ENCODE measurements at regions not wholly inside any gene's neighbourhood (a gene's known extent, or its start where the extent isn't known, plus 50 kb on each side); places are given as distances from the start of the nearest gene placed in this dataset.
"Not testable (repeated sequence)": the region's sequence is repeated elsewhere in the genome, so short reads cannot be mapped to it uniquely, and the experiment has no call there.

GRCh38 chr11:34783816-34784317 is 132.3 kb downstream of the APIP start:
- Histone ChIP-seq H3K14ac (ENCODE audit: low read length) (no peak overlapping the region), H2BK5ac (ENCODE audit: low read length) (no peak overlapping the region), H3K4me2 (ENCODE audit: insufficient read depth, low read length, poor library complexity, severe bottlenecking) (no peak overlapping the region), H2AFZ (ENCODE audit: low read length) (no peak overlapping the region), H4K91ac (ENCODE audit: low read depth, low read length, poor library complexity) (no peak overlapping the region), H3K27me3 (ENCODE audit: control insufficient read depth in 3 of 3, insufficient read depth in 3 of 3, low read depth in 1 of 3, low read length in 3 of 3) (no peaks in the 10 kb centered on the region), H2BK120ac (ENCODE audit: low read depth, low read length) (no peak overlapping the region), H3K4ac (ENCODE audit: low read length) (no peak overlapping the region), H3K9me3 (replicated peaks in 1 of 2; ENCODE audit: control insufficient read depth in 2 of 2, insufficient read depth in 1 of 2, low read depth in 1 of 2, low read length in 2 of 2) (no peaks in the 10 kb centered on the region), H3K4me3 (ENCODE audit: low read length in 2 of 2) (no peak overlapping the region), H2BK15ac (ENCODE audit: low read length) (no peak overlapping the region), H3K23ac (ENCODE audit: low read depth, low read length, poor library complexity) (no peak overlapping the region), H3K79me1 (ENCODE audit: low read depth, low read length) (no peaks in the 10 kb centered on the region), H3K27ac (replicated peaks; ENCODE audit: low read length) (no peak overlapping the region), H3K9ac (ENCODE audit: low read depth, low read length, poor library complexity) (no peak overlapping the region), H3K18ac (ENCODE audit: low read length) (no peak overlapping the region), H3K36me3 (replicated peaks in 1 of 2; ENCODE audit: control insufficient read depth in 2 of 2, insufficient read depth in 2 of 2, low read length in 2 of 2) (no peaks in the 10 kb centered on the region), H2BK12ac (ENCODE audit: low read length) (no peak overlapping the region), H4K8ac (ENCODE audit: low read depth, low read length) (no peak overlapping the region), H2AK5ac (ENCODE audit: low read depth, low read length) (no peak overlapping the region), H3K4me1 (ENCODE audit: control insufficient read depth in 2 of 2, insufficient read depth in 1 of 2, low read depth in 1 of 2, low read length in 2 of 2) (peaks cover 0 to 3% of the 10 kb centered on the region in 2 donors)
- WGBS, 2 donors (ENCODE audit: extremely low coverage in 2 of 2, insufficient read length in 2 of 2, insufficient replicate concordance in 1 of 2) = no CpG with 5 or more reads among the region's 3 CpGs
- DNase-seq (ENCODE audit: low spot score) = no peak

- not testable (repeated sequence) for H3K27ac ChIP-seq (replicated peaks; ENCODE audit: low read length); H3K14ac ChIP-seq (ENCODE audit: low read length); H4K91ac ChIP-seq (ENCODE audit: low read depth, low read length, poor library complexity); DNase-seq (ENCODE audit: low spot score); H2AK5ac ChIP-seq (ENCODE audit: low read depth, low read length); H2BK15ac ChIP-seq (ENCODE audit: low read length); H3K9ac ChIP-seq (ENCODE audit: low read depth, low read length, poor library complexity); H2BK12ac ChIP-seq (ENCODE audit: low read length); H3K4me3 ChIP-seq (ENCODE audit: low read length in 2 of 2); H4K8ac ChIP-seq (ENCODE audit: low read depth, low read length); H3K27me3 ChIP-seq (ENCODE audit: control insufficient read depth in 3 of 3, insufficient read depth in 3 of 3, low read depth in 1 of 3, low read length in 3 of 3); H3K23ac ChIP-seq (ENCODE audit: low read depth, low read length, poor library complexity); H3K4me1 ChIP-seq (ENCODE audit: control insufficient read depth in 2 of 2, insufficient read depth in 1 of 2, low read depth in 1 of 2, low read length in 2 of 2); H2AFZ ChIP-seq (ENCODE audit: low read length); H3K36me3 ChIP-seq (replicated peaks in 1 of 2; ENCODE audit: control insufficient read depth in 2 of 2, insufficient read depth in 2 of 2, low read length in 2 of 2); H3K9me3 ChIP-seq (replicated peaks in 1 of 2; ENCODE audit: control insufficient read depth in 2 of 2, insufficient read depth in 1 of 2, low read depth in 1 of 2, low read length in 2 of 2); H3K4me2 ChIP-seq (ENCODE audit: insufficient read depth, low read length, poor library complexity, severe bottlenecking); H3K79me1 ChIP-seq (ENCODE audit: low read depth, low read length); H3K4ac ChIP-seq (ENCODE audit: low read length); H3K18ac ChIP-seq (ENCODE audit: low read length); H2BK5ac ChIP-seq (ENCODE audit: low read length); H2BK120ac ChIP-seq (ENCODE audit: low read depth, low read length)
Observed at GRCh38 chr11:34781826-34782225, 134.4 kb downstream of the APIP start.

GRCh38 chr11:34775417-34775888 is 140.7 kb downstream of the APIP start:
- Histone ChIP-seq H3K4me2 (ENCODE audit: insufficient read depth, low read length, poor library complexity, severe bottlenecking) (no peak overlapping the region), H3K9ac (ENCODE audit: low read depth, low read length, poor library complexity) (no peak overlapping the region), H2BK120ac (ENCODE audit: low read depth, low read length) (no peak overlapping the region), H2BK5ac (ENCODE audit: low read length) (no peak overlapping the region), H3K4me1 (ENCODE audit: control insufficient read depth in 2 of 2, insufficient read depth in 1 of 2, low read depth in 1 of 2, low read length in 2 of 2) (no peaks in the 10 kb centered on the region), H2BK15ac (ENCODE audit: low read length) (no peak overlapping the region), H3K79me1 (ENCODE audit: low read depth, low read length) (no peaks in the 10 kb centered on the region), H3K23ac (ENCODE audit: low read depth, low read length, poor library complexity) (no peak overlapping the region), H3K27me3 (ENCODE audit: control insufficient read depth in 3 of 3, insufficient read depth in 3 of 3, low read depth in 1 of 3, low read length in 3 of 3) (no peaks in the 10 kb centered on the region), H3K36me3 (replicated peaks in 1 of 2; ENCODE audit: control insufficient read depth in 2 of 2, insufficient read depth in 2 of 2, low read length in 2 of 2) (no peaks in the 10 kb centered on the region), H2AFZ (ENCODE audit: low read length) (no peak overlapping the region), H3K9me3 (replicated peaks in 1 of 2; ENCODE audit: control insufficient read depth in 2 of 2, insufficient read depth in 1 of 2, low read depth in 1 of 2, low read length in 2 of 2) (no peaks in the 10 kb centered on the region), H3K14ac (ENCODE audit: low read length) (no peak overlapping the region), H2AK5ac (ENCODE audit: low read depth, low read length) (no peak overlapping the region), H2BK12ac (ENCODE audit: low read length) (no peak overlapping the region), H3K4me3 (ENCODE audit: low read length in 2 of 2) (no peak overlapping the region), H3K18ac (ENCODE audit: low read length) (no peak overlapping the region), H3K27ac (replicated peaks; ENCODE audit: low read length) (no peak overlapping the region), H3K4ac (ENCODE audit: low read length) (no peak overlapping the region), H4K91ac (ENCODE audit: low read depth, low read length, poor library complexity) (no peak overlapping the region), H4K8ac (ENCODE audit: low read depth, low read length) (no peak overlapping the region)
- DNase-seq (ENCODE audit: low spot score) = no peak
- no CpG with 5 or more reads among the region's 4 CpGs for WGBS, 2 donors (ENCODE audit: extremely low coverage in 2 of 2, insufficient read length in 2 of 2, insufficient replicate concordance in 1 of 2)

GRCh38 chr11:34774604-34775003 is 141.6 kb downstream of the APIP start:
- H3K27ac ChIP-seq (replicated peaks; ENCODE audit: low read length) = no peak overlapping the region
- H3K9ac ChIP-seq (ENCODE audit: low read depth, low read length, poor library complexity) = no peak overlapping the region
- no peak overlapping the region for H2AK5ac ChIP-seq (ENCODE audit: low read depth, low read length)
- H2BK5ac ChIP-seq (ENCODE audit: low read length) = no peak overlapping the region
- H2BK120ac ChIP-seq (ENCODE audit: low read depth, low read length) = no peak overlapping the region
- H3K4ac ChIP-seq (ENCODE audit: low read length) = no peak overlapping the region
- H3K4me2 ChIP-seq (ENCODE audit: insufficient read depth, low read length, poor library complexity, severe bottlenecking) = no peak overlapping the region
- no peaks in the 10 kb centered on the region for H3K36me3 ChIP-seq (replicated peaks in 1 of 2; ENCODE audit: control insufficient read depth in 2 of 2, insufficient read depth in 2 of 2, low read length in 2 of 2)
- H3K27me3 ChIP-seq (ENCODE audit: control insufficient read depth in 3 of 3, insufficient read depth in 3 of 3, low read depth in 1 of 3, low read length in 3 of 3) = no peaks in the 10 kb centered on the region
- no peak overlapping the region for H3K4me3 ChIP-seq (ENCODE audit: low read length in 2 of 2)
- H3K14ac ChIP-seq (ENCODE audit: low read length) = no peak overlapping the region
- WGBS, 2 donors (ENCODE audit: extremely low coverage in 2 of 2, insufficient read length in 2 of 2, insufficient replicate concordance in 1 of 2) = no CpG with 5 or more reads among the region's 2 CpGs
- no peak overlapping the region for H3K23ac ChIP-seq (ENCODE audit: low read depth, low read length, poor library complexity)
- no peaks in the 10 kb centered on the region for H3K4me1 ChIP-seq (ENCODE audit: control insufficient read depth in 2 of 2, insufficient read depth in 1 of 2, low read depth in 1 of 2, low read length in 2 of 2)
- DNase-seq (ENCODE audit: low spot score) = no peak
- H3K79me1 ChIP-seq (ENCODE audit: low read depth, low read length) = no peaks in the 10 kb centered on the region
- no peak overlapping the region for H2BK12ac ChIP-seq (ENCODE audit: low read length)
- H2AFZ ChIP-seq (ENCODE audit: low read length) = no peak overlapping the region
- H3K18ac ChIP-seq (ENCODE audit: low read length) = no peak overlapping the region
- no peaks in the 10 kb centered on the region for H3K9me3 ChIP-seq (replicated peaks in 1 of 2; ENCODE audit: control insufficient read depth in 2 of 2, insufficient read depth in 1 of 2, low read depth in 1 of 2, low read length in 2 of 2)
- H4K91ac ChIP-seq (ENCODE audit: low read depth, low read length, poor library complexity) = no peak overlapping the region
- no peak overlapping the region for H2BK15ac ChIP-seq (ENCODE audit: low read length)
- H4K8ac ChIP-seq (ENCODE audit: low read depth, low read length) = no peak overlapping the region
